ENCODE measurements at regions not wholly inside any gene's neighbourhood (a gene's known extent, or its start where the extent isn't known, plus 50 kb on each side); places are given as distances from the start of the nearest gene placed in this dataset.

GRCh38 chr10:26944261-26944882 is 83.6 kb upstream of the ABI1 start:
- TF ChIP-seq TAF1 (IDR thresholded peaks at IDR 0.05; ENCODE audit: low read depth) (no peak), CEBPB (IDR thresholded peaks at IDR 0.05) (no peak), TEAD4 (IDR thresholded peaks at IDR 0.05) (no peak), EP300 (IDR thresholded peaks at IDR 0.05; ENCODE audit: borderline replicate concordance) (no peak), MAX (IDR thresholded peaks at IDR 0.05) (no peak), YY1 (IDR thresholded peaks at IDR 0.05; ENCODE audit: low read depth) (no peak), USF1 (IDR thresholded peaks at IDR 0.05) (no peak), RAD21 (IDR thresholded peaks at IDR 0.05; ENCODE audit: low read depth) (no peak), NFIC (IDR thresholded peaks at IDR 0.05) (no peak), REST (IDR thresholded peaks at IDR 0.05; ENCODE audit: low read depth) (no peak), CREB1 (IDR thresholded peaks at IDR 0.05; ENCODE audit: low read depth) (no peak), EGR1 (IDR thresholded peaks at IDR 0.05) (no peak), TCF12 (IDR thresholded peaks at IDR 0.05; ENCODE audit: low read depth) (no peak), FOXM1 (IDR thresholded peaks at IDR 0.05; ENCODE audit: borderline replicate concordance, low read depth) (no peak)
